ENCODE measurements at regions not wholly inside any gene's neighbourhood (a gene's known extent, or its start where the extent isn't known, plus 50 kb on each side); places are given as distances from the start of the nearest gene placed in this dataset.
"Not testable (repeated sequence)": the region's sequence is repeated elsewhere in the genome, so short reads cannot be mapped to it uniquely, and the experiment has no call there.

- no peaks in the 10 kb centered on the region for H3K36me3 ChIP-seq
- no peak overlapping the region for H3K4me3 ChIP-seq
- no peaks in the 10 kb centered on the region for H3K9me3 ChIP-seq
- no peak overlapping the region for H3K27ac ChIP-seq
- H3K27me3 ChIP-seq (ENCODE audit: low read depth): peaks cover 6% of the 10 kb centered on the region
- intact Hi-C loops (cut with DNase I): no loop called here
- no peak for TF ChIP-seq CTCF (IDR thresholded peaks at IDR 0.05)
- ATAC-seq (no peak), DNase-seq (no peak)
- H3K4me1 ChIP-seq: no peaks in the 10 kb centered on the region
Observed at GRCh38 chr3:118641608-118642007, 393.0 kb downstream of the IGSF11 start.

DNA sequence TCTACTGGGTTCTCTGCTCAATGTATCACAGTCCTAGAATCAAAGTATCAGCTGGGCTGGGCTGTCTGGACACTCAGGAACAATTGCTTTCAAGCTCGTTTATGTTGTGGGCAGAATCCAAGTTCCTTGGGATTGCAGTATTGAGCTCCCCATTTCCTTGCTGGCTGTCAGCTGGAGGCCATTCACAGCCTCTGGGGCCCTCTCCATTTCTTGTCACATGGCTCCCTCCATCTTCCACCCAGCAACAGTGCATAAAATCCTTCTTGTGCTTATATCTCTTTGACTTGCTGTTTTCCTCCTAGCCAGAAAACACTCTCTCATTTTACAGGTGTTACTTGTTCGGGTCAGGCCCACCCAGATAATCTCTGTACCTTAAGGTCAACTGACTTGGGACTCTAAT lies 363.5 kb downstream of the IGSF11 start:
- intact Hi-C loops (cut with DNase I): no loop called here
- ATAC-seq (no peak), DNase-seq (no peak)

DNA sequence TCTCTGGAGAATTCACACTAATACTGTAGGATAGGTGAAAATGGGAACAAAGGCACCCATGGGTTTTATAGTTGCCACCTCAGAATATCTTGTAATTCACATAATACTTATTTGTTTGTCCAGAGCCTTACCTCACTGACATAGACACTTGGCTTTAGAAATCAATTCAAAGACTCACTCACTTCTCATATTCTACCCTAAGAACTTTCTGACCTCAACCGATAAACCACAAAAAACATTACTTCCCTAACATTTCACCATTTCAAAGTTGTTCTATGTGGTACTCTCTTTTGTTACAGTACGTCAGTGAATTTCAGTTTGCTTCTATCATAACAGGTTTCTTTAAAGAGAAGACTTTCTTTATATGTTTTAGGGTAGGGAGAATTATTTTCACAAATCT lies 359.3 kb downstream of the IGSF11 start:
- intact Hi-C loops (cut with DNase I): no loop called here
- H3K9me3 ChIP-seq: no peaks in the 10 kb centered on the region
- ATAC-seq: no peak
- H3K4me3 ChIP-seq: no peak overlapping the region
- no peak for DNase-seq
- H3K27ac ChIP-seq: no peak overlapping the region
- no peaks in the 10 kb centered on the region for H3K4me1 ChIP-seq
- no peak for TF ChIP-seq CTCF (IDR thresholded peaks at IDR 0.05)
- no peaks in the 10 kb centered on the region for H3K27me3 ChIP-seq (ENCODE audit: low read depth)
- no peaks in the 10 kb centered on the region for H3K36me3 ChIP-seq

More for the DNA sequence above, 363.5 kb downstream of the IGSF11 start:
- H3K27ac ChIP-seq: no peak overlapping the region
- no peaks in the 10 kb centered on the region for H3K9me3 ChIP-seq
- no peaks in the 10 kb centered on the region for H3K36me3 ChIP-seq
- H3K27me3 ChIP-seq (ENCODE audit: low read depth): no peaks in the 10 kb centered on the region
- no peak for TF ChIP-seq CTCF (IDR thresholded peaks at IDR 0.05)
- H3K4me1 ChIP-seq: no peaks in the 10 kb centered on the region
- H3K4me3 ChIP-seq: no peak overlapping the region

GRCh38 chr3:118678663-118679062 lies 356.0 kb downstream of the IGSF11 start:
- intact Hi-C loops (cut with DNase I); ATAC-seq; H3K36me3 ChIP-seq; H3K4me1 ChIP-seq; H3K27me3 ChIP-seq (ENCODE audit: low read depth); H3K27ac ChIP-seq; DNase-seq; H3K4me3 ChIP-seq; H3K9me3 ChIP-seq: not testable (repeated sequence)

- Histone ChIP-seq H3K4me1 (no peaks in the 10 kb centered on the region), H3K27me3 (ENCODE audit: low read depth) (no peaks in the 10 kb centered on the region), H3K4me3 (no peak overlapping the region), H3K36me3 (no peaks in the 10 kb centered on the region), H3K9me3 (no peaks in the 10 kb centered on the region), H3K27ac (no peak overlapping the region)
- DNase-seq (no peak), ATAC-seq (no peak)
- TF ChIP-seq CTCF (IDR thresholded peaks at IDR 0.05): no peak
- intact Hi-C loops (cut with DNase I): no loop called here
Observed at GRCh38 chr3:118682921-118683320, 351.7 kb downstream of the IGSF11 start.

DNA sequence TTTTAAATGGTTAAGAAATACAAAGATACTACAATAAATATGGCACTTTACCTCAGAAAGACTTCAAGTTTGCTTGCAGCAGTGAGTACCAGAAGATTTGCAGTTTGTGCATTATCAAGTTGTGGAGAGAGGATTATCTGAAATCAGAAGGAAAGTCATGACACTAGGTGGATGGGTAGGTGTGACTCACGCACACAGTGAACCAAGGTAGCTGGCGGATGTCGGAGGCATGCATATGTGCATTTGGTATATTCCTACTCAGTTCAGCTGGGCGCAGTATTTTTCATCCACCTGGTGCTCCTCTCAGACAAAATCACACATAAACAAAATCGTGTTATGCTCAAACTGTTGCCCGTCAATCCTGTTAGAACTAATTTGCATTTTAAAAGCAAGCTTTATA lies 351.0 kb downstream of the IGSF11 start:
- no peaks in the 10 kb centered on the region for H3K27me3 ChIP-seq (ENCODE audit: low read depth)
- no peak for TF ChIP-seq CTCF (IDR thresholded peaks at IDR 0.05)
- no peaks in the 10 kb centered on the region for H3K9me3 ChIP-seq
- no peak overlapping the region for H3K4me3 ChIP-seq
- no peak for ATAC-seq
- no peak overlapping the region for H3K27ac ChIP-seq
- no peaks in the 10 kb centered on the region for H3K36me3 ChIP-seq
- intact Hi-C loops (cut with DNase I): no loop called here
- no peak for DNase-seq
- H3K4me1 ChIP-seq: no peaks in the 10 kb centered on the region

Data from lower lobe of right lung (tissue), 2 donors.